ENCODE measurements at regions not wholly inside any gene's neighbourhood (a gene's known extent, or its start where the extent isn't known, plus 50 kb on each side); places are given as distances from the start of the nearest gene placed in this dataset.

DNA sequence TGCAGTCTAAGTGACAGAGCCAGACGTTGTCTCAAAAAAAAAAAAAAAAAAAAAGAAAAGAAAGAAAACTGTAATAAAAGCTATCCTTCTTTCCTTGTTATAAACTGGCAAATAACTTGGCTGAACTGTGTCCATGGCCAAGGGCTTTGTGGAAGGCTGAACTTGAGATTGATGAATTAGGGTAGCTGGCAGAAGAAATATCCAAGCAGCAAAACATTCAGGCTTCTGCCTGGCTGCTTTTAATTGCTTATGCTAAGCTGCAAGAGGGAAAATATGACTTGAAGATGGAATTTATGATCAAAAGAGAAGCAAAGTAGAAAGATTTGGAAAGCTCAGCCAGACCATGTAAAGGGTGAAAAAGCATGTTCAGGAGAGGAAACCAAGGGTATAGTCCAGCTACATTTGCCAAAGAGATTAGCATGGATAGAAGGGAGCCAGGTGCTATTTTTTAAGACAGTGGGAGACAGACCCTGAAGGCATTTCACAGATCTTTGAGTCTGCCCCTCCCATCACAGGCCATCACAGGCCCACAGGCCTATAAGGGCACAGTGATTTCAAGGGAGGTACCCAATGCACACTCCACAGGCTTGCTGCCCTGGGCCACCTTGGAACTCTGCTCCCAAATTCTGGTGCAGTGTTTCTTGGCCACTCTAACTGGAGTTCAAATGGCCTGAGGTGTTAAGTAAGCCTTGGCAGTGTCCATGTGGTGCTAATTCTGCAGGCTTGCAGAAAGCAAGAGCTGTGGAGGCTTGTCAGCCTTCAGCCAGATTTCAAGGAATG lies 226.0 kb downstream of the AEBP2 start:
- intact Hi-C loops (cut with micrococcal nuclease): no loop called here

GRCh38 chr12:19666070-19666469 lies 226.8 kb downstream of the AEBP2 start:
- intact Hi-C loops (cut with micrococcal nuclease): no loop called here

- intact Hi-C loops (cut with micrococcal nuclease): no loop called here
These were observed 230.5 kb downstream of the AEBP2 start for GRCh38 chr12:19669793-19670192.

DNA sequence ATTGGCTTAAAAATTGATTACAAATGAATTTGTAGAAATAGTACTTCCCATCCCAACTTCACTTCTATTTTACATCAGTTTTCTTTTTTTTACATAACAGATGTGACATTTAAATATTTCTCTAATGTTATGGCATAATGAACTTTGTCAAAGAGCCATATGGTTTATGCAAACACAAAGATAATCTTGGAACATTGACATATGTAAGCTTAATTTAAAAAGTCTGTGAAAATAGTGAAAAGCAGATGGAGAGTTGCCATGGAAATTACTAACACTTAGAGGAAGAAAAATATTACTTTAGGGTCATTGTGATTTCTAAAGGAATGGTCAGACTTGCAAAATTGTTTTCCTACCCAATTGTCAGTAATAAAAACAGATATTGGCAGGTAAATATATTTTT lies 232.4 kb downstream of the AEBP2 start:
- intact Hi-C loops (cut with micrococcal nuclease): no loop called here

DNA sequence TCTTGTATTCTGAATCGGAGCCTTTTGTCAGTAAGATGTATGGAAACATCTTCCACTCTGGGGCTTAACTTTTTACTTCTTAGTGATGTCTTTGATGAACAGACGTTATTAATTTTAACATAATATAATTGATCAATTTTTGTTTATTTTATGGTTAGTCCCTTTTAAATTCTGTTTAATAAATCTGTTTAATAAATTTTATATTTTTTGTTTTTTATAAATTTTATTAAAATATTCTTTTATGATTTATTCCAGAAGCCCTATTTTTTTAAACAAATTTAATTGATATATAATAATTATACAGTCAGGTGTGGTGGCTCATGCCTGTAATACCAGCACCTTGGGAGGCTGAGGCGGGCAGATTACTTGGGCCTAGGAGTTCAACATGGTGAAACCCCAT lies 235.1 kb downstream of the AEBP2 start:
- intact Hi-C loops (cut with micrococcal nuclease): no loop called here

- intact Hi-C loops (cut with micrococcal nuclease): loop anchor here (5.0 kb wide), 2 partner anchors 127 to 238 kb away; partner anchors contain the start of gene AEBP2
These were observed 236.1 kb downstream of the AEBP2 start for GRCh38 chr12:19675361-19675760.

- intact Hi-C loops (cut with micrococcal nuclease): loop anchor here (5.0 kb wide), 2 partner anchors 124 to 241 kb away; partner anchors contain the start of gene AEBP2
These were observed 239.2 kb downstream of the AEBP2 start for GRCh38 chr12:19678501-19678900.

DNA sequence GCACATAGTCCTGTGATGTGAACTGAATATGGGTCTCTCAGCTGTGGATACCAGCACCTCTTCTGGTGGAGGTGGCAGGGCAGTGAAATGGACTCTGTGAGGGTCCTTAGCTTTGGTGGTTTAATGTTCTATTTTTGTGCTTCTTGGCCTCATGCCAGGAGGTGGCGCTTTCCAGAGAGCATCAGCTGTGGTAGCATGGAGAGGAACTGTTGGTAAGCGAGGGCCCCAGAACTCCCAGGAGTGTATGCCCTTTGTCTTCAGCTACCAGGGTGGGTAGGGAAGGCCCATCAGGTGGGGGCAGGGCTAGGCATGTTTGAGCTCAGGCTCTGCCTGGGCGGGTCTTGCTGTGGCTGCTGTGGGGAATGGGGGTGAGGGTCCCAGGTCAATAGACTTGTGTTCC lies 241.7 kb downstream of the AEBP2 start:
- intact Hi-C loops (cut with micrococcal nuclease): no loop called here

- intact Hi-C loops (cut with micrococcal nuclease): no loop called here
These were observed 244.1 kb downstream of the AEBP2 start for GRCh38 chr12:19683178-19683927.

DNA sequence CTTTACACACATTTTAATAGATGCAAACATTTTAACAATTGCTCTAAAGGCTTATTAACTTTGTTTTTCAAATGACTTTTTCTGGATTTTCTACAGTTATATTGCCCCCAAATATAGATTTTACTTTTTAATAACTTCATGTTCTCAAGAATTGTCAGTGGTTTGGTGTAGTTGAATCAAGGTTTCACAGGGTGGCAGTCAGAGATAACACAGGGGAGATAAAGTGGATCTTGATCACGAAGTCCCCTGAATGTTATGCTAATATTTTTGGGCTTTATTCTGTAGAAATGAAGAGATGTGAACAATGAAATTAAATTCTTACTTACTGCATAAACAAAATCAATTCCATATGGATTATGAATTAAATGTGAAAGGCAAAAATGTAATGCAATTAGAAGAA lies 248.1 kb downstream of the AEBP2 start:
- intact Hi-C loops (cut with micrococcal nuclease): no loop called here

DNA sequence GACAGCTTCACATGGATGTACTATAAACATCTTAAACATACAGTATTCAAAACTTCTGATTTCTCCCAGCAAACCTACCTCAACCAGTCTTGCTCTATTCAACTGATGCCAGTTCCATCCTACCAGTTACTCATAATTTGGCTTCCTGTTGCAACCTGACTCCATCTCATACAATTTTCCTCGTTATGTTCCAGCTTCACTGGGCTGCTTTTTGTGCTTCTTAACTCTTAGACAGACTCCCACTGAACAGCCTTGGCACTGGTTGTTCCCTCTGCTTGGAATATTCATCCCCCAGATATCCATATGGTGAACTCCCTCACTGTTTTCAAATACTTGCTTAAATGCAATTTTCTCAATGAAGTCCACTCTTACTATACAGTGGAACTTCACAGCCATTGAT lies 249.2 kb downstream of the AEBP2 start:
- intact Hi-C loops (cut with micrococcal nuclease): no loop called here

DNA sequence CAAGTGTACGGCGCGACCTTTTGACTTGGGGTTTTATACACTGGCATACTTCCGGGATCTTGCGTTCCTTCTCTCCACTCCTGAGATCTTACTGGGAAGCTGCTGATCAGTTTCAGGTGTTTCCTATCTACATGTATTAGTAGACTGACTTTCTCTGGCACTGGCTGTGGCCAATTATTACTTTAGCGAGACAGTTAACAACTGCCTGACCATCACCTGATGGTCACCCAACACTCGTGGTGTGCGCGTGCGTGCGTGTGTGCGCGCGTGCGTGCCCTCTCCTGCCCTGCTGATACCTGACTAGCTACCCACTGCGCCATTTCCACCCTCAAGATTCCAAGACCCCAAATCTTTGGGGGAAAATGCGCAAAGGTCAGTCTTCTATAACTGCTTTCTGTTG lies 249.9 kb downstream of the AEBP2 start:
- intact Hi-C loops (cut with micrococcal nuclease): no loop called here

DNA sequence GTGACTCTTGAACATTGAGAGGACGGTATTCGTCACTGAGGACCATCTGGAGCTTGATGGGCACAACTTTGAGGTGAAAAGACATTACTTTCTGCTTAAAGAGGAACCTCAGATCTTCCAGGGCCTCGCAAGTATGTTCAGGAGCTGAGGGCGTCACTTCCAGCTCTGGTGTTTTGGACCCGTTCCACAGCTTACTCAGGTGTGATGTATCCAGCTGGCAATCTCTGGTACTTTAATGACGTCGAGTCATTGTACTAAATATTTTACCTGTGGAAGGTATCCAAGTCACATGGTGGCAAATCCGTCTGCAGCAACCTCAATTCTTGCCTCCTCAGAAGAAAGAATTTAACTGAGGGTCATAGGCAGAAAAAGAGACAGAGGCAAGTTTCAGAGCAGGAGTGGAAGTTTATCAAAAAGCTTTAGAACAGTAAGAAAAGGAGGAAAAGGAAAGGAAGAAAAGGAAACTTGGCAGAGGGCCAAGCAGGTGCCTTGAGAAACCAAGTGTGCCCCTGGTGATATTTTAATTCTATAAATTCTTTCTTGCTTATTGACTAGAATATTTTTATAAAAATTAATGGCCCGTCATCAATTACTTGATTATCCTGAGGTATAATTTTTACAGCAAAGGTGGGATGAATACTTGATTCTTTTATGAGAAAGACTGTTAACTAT lies 250.6 kb downstream of the AEBP2 start:
- intact Hi-C loops (cut with micrococcal nuclease): no loop called here

- intact Hi-C loops (cut with micrococcal nuclease): no loop called here
These were observed 252.8 kb downstream of the AEBP2 start for GRCh38 chr12:19692091-19692490.

DNA sequence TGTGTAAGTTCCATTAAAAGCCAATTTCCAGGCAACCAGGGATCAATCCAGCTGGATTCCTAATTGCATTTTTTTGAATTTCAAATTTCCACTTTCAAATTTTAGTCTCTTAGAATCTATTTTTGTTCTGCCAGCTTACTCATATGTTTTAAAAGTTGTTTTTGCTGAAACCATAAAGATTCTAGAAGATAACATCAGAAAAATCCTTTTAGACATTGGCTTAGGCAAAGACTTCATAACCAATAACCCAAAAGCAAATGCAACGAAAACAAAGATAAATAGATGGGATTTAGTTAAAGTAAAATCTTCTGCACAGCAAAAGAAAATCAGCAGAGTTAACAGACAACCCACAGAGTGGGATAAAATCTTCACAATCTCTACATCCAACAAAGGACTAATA lies 253.3 kb downstream of the AEBP2 start:
- intact Hi-C loops (cut with micrococcal nuclease): no loop called here

GRCh38 chr12:19694627-19695026 lies 255.3 kb downstream of the AEBP2 start:
- intact Hi-C loops (cut with micrococcal nuclease): no loop called here

DNA sequence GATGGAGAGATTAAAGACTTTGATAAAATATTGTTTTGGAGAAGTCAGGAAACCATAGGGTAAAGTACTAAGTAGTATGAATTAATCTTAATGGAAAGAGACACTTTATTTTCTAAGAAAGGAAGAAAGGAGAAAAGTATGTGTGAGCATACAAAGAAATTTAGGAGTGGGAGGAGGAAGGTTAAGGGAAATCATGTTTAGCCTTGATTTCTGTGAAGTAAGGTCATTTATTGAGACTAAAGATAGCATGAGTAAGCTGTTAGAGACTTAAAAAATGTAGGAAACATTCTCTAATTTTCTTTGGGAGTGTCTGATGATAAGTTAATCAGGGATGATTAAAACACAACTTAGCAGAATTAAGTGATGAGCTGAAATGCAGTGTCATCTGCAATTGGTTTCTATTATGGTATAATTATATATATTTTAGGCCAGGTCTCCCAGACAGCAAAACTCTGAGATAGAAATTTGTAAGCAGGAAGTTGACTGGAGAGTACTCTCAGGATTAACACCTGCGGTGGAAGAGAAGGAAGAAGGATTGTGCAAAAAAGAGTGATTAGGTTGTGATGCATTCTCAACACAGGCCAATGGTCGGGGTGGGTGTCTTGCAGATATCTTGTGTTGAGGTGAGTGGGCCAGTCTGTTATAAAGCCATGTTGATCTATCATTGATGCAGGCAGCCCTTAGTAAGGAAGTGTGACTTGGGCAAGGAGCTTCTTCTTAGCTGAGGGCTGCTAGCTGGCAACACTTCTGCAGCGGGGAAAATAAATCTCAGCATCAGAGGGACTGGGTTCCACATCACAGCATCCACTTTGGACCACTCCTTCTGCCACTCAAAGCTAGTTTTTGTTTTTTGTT lies 256.2 kb downstream of the AEBP2 start:
- intact Hi-C loops (cut with micrococcal nuclease): no loop called here

DNA sequence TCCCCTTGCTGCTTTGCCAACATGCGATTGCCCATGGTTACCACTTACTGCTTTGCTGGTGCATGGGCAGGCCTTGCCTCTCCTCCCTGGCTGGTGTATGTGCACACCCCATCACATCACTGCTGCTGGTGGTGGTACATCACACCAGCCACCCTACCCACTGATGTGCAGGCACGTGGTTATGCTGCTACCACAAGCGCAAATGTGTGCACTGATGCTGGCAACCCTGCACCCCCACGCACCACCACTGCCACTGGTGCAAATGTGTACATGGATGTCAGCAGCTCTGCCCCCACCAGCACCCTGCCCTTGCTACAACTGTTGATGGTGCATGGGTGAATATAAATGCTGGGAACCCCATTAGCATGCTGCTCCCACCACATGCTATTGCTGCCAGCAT lies 261.7 kb downstream of the AEBP2 start:
- intact Hi-C loops (cut with micrococcal nuclease): no loop called here

DNA sequence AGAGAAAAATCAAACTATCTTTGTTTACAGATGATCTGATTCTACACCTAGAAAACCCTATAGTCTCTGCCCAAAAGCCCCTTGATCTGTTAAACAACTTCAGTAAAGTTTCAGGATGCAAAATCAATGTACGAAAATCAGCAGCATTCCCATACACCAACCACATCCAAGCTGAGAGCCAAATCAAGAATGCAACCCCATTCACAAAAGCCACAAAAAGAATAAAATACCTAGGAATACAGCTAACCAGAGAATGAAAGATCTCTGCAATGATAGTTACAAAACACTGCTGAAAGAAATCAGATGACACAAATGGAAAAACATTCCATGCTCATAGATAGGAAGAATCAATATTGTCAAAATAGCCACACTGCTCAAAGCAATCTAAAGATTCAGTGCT lies 265.7 kb downstream of the AEBP2 start:
- intact Hi-C loops (cut with micrococcal nuclease): no loop called here

DNA sequence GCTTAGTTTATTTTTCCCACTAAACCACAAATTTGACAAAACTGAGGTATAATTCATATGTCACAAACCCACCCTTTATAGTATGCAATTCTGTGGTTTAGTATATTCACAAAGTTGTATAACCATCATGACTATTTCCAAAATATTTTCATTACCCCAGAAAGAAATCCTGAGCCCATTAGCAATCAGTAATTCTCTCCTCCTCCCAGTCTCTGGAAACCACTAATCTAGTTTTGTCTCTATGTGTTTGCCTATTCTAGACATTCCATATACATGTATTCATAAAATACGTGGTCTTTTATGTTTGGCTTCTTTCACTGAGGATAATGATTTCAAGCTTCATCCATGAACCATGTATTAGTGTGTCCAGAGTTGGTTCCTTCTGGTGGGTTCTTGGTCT lies 267.6 kb downstream of the AEBP2 start:
- intact Hi-C loops (cut with micrococcal nuclease): no loop called here

GRCh38 chr12:19707948-19708409 lies 268.7 kb downstream of the AEBP2 start:
- intact Hi-C loops (cut with micrococcal nuclease): no loop called here

Data from T-helper 2 cell treated with Interferon-gamma antibody and Interleukin-4, amounts not matched to agents 100 ng/mL and 5 ng/mL, for 36 hours (primary cell).